ENCODE measurements at regions not wholly inside any gene's neighbourhood (a gene's known extent, or its start where the extent isn't known, plus 50 kb on each side); places are given as distances from the start of the nearest gene placed in this dataset.
A peak's percentile ranks its signal among the peaks of the same experiment; 100 is the strongest.

DNA sequence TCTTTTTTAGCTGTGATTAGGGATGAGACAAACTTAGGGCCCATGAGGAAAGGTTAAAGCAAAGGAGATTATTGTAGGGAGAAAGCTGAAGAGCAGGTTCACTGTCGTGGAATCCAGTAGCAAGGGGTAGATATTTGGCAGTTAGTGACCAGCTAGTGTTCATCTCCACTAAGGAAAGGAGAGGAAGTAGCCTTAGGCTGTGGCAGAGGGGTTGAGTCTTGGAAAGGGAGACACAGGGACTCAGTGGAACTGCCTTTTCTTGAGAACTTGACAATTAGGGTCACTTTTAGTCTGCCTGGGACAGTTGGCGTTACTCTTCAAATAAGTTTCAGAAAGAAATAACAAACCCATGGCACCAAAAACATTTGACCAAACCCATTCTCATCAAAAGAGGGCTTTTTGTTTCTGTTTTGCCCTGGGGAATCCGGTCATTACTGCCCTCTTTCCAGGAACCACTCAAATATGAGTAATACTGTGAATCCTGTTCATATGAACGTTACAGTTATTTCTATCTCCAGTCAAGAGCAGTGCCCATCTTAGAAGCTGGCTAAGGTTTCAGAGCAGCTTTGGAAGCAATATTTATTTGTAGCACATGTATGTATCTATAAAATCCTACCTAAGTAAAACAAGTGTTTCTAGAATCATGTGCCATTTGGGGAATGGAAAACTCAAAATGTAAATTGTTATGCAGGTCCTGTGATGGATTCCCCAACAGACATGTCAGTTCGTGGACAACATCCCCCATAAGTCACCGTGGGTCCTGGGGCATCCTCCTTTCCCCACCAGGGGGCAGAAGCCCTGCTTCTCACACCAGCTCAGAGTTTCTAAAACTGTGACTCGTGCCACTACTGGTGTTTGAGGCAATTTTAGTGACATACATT, 77.3 kb upstream of the PHLPP1 start:
- TF ChIP-seq, protein P1, sequence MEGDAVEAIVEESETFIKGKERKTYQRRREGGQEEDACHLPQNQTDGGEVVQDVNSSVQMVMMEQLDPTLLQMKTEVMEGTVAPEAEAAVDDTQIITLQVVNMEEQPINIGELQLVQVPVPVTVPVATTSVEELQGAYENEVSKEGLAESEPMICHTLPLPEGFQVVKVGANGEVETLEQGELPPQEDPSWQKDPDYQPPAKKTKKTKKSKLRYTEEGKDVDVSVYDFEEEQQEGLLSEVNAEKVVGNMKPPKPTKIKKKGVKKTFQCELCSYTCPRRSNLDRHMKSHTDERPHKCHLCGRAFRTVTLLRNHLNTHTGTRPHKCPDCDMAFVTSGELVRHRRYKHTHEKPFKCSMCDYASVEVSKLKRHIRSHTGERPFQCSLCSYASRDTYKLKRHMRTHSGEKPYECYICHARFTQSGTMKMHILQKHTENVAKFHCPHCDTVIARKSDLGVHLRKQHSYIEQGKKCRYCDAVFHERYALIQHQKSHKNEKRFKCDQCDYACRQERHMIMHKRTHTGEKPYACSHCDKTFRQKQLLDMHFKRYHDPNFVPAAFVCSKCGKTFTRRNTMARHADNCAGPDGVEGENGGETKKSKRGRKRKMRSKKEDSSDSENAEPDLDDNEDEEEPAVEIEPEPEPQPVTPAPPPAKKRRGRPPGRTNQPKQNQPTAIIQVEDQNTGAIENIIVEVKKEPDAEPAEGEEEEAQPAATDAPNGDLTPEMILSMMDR (IDR thresholded peaks at IDR 0.05): peak; percentile 17 to 65 (median 40)
- no peak for TF ChIP-seq POLR2A (IDR thresholded peaks at IDR 0.05)

Data from heart left ventricle (tissue), 13 donors.